Activated CD4-positive, alpha-beta T cell treated with anti-CD3 and anti-CD28 coated beads, Interleukin-2, amount 10 ng/mL, durations not matched to agents 7 days and 5 days (primary cell): ENCODE measurements at regions not wholly inside any gene's neighbourhood (a gene's known extent, or its start where the extent isn't known, plus 50 kb on each side); places are given as distances from the start of the nearest gene placed in this dataset.

Experiments used
- CTCF ChIA-PET: fragments of 350-600 bp; sonication (Branson Sonifier 250); formaldehyde crosslinking; loops from one replicate; lab custom pipeline; 2021; ENCODE audit warnings: antibody characterized with exemption; lab: Charles Lee
- POLR2A ChIA-PET: fragments of 350-600 bp; sonication (Branson Sonifier 250); formaldehyde crosslinking; loops from one replicate; lab custom pipeline; 2021; ENCODE audit warnings: antibody characterized with exemption; lab: Charles Lee
- DNase-seq: peaks from one replicate; pipeline ENCODE4 v3.0.0-alpha.2; 2020
- H3K27ac Mint-ChIP-seq: one replicate; pipeline ENCODE4 v1.8.0; 2021; ENCODE audit warnings: mild to moderate bottlenecking, moderate library complexity, mixed read lengths
- H3K27me3 Mint-ChIP-seq: one replicate; pipeline ENCODE4 v1.8.0; 2021; ENCODE audit warnings: mixed read lengths
- H3K36me3 Mint-ChIP-seq: one replicate; pipeline ENCODE4 v1.8.0; 2021; ENCODE audit warnings: low read depth, mixed read lengths
- H3K4me1 Mint-ChIP-seq: one replicate; pipeline ENCODE4 v1.8.0; 2021; ENCODE audit warnings: mixed read lengths
- H3K4me3 Mint-ChIP-seq: one replicate; pipeline ENCODE4 v1.8.0; 2021; ENCODE audit warnings: mild to moderate bottlenecking, moderate library complexity, mixed read lengths
- H3K9me3 Mint-ChIP-seq: one replicate; pipeline ENCODE4 v1.8.0; 2021; ENCODE audit warnings: mixed read lengths

DNA sequence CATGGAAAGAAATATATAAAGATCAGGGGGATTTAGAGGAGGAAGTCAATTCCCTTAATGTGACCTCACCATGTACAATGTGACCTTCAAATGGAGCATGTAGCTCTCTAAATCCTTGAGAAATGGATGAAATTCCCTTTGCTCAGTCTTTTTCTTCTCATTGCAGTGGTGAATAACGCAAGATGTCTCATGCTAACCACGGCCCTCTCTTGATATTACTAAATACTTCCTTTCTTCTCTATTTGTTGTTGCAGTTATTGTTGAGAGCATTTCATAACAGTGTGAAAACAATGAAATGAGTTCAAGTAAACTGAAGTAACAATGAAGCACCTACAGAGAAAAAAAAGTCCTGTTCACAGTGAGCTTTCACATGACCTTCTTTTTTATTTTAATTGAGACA lies 55.6 kb downstream of the ZNF281 start:
- ChIA-PET POLR2A (no interaction called here), CTCF (interaction anchor here (2.0 kb wide), 1 partner anchor 11 kb away, joined by 5 read pairs; no protein-coding TSS in a partner anchor)
- H3K27me3 Mint-ChIP-seq: no peaks in the 10 kb centered on the region
- H3K27ac Mint-ChIP-seq: peak overlapping the region; percentile 64
- H3K9me3 Mint-ChIP-seq: no peaks in the 10 kb centered on the region
- H3K4me1 Mint-ChIP-seq: peaks cover 42% of the 10 kb centered on the region
- DNase-seq: peak; percentile 18
- H3K36me3 Mint-ChIP-seq: peaks cover 2% of the 10 kb centered on the region
- H3K4me3 Mint-ChIP-seq: no peak overlapping the region

DNA sequence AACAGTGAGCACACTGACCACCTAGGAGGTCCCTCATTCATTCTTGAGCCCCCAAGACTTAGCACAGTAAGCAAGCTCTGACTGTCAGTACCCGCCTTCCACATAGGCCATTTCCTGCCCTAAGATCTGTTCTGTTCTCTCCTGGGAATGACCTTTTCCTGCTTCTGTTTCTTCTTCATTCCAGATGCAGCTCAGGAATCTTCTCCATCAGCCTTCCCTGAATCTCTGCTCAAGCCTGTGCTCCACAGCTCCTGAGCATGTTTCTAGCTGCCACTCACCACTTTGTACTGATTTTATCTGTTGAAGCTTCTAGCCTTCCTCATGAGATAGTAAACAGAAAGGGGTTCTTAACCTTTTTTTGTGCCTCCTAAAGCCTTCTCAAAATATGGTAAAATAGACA lies 56.6 kb downstream of the ZNF281 start:
- Mint-ChIP-seq H3K27ac (peak overlapping the region; percentile 47), H3K4me3 (no peak overlapping the region), H3K27me3 (no peaks in the 10 kb centered on the region), H3K36me3 (peaks cover 2% of the 10 kb centered on the region), H3K9me3 (no peaks in the 10 kb centered on the region), H3K4me1 (peaks cover 42% of the 10 kb centered on the region)
- ChIA-PET POLR2A (no interaction called here), CTCF (interaction anchor here (0.7 kb wide), 1 partner anchor 226 kb away, joined by 4 read pairs; no protein-coding TSS in a partner anchor)
- no peak for DNase-seq

DNA sequence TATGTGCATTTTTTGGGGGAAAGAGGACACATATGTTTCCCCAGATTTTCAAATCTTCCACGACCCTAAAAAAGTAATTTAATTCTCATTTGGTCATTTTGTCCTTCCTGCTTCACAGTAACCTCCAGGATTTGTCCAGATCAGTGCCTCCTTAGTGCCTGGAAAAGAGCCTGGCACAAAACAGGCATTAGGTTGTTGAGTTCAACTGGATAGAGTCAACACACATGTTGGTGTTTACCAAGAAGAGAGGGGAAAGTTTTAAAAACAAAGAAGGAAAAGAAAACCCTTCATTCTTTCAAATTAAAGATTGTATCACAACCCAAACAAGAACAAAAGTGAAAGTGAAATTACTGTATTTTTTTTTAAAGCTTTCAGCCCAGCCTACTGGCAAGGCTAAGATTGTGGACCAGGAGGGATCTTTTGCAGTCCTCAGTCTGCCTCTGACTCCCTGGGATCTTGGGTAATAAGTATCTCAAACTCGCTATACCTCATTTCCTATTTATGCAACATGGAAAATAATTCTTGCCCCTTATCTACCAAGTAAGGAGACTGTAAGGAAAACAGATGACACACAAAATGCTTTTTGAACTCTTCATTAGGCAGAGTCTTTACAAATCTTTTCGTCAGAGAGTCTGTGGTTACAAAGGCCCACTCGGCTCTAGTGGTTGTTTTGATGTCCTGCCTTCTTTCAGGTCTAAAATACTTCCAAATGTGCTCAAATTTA lies 57.8 kb downstream of the ZNF281 start:
- peaks cover 42% of the 10 kb centered on the region for H3K4me1 Mint-ChIP-seq
- CTCF ChIA-PET: no interaction called here

DNA sequence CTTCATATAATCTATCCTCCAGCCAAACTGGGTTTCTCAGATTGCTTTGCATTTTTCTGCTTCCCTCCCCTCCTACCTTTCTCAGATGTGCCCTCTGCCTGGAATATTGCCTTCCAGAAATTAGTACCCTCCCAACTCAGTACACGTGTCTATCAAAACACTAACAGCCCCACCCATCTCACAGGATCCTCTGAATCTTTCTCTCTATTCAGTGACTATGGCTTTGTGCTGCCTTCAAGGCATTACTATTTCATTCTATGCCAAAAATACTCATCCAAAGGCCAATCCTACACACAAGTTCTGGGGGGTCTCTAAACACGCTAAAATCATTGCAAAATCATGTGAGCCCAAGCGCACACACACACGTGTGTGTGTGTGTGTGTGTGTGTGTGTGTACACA lies 58.4 kb downstream of the ZNF281 start:
- Mint-ChIP-seq H3K9me3 (no peaks in the 10 kb centered on the region), H3K4me3 (no peak overlapping the region), H3K27ac (peak overlapping the region; percentile 91), H3K36me3 (peaks cover 2% of the 10 kb centered on the region), H3K27me3 (no peaks in the 10 kb centered on the region), H3K4me1 (peaks cover 42% of the 10 kb centered on the region)
- CTCF ChIA-PET: no interaction called here
- no peak for DNase-seq
- POLR2A ChIA-PET: no interaction called here

More for the DNA sequence above, 57.8 kb downstream of the ZNF281 start:
- no peaks in the 10 kb centered on the region for H3K9me3 Mint-ChIP-seq
- H3K27ac Mint-ChIP-seq: peak overlapping the region; percentile 91
- POLR2A ChIA-PET: no interaction called here
- H3K4me3 Mint-ChIP-seq: peak overlapping the region; percentile 54
- no peaks in the 10 kb centered on the region for H3K27me3 Mint-ChIP-seq
- peaks cover 2% of the 10 kb centered on the region for H3K36me3 Mint-ChIP-seq
- peak; percentile 41 for DNase-seq

DNA sequence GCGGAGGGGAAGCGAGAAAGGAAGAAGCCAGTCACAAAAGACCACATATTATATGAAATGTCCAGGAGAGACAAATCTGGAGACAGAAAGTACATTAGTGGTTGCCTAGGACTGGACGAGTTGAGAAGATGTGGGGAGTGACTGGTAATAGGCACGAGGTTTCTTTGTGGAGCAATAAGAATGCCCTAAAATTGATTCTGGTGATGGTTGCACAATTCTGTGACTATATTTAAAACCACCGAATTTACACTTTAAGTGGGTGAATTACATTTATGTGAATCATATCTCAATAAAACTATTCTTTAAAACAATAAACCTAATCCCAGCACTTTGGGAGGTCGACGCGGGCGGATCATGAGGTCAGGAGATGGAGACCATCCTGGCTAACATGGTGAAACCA lies 63.1 kb downstream of the ZNF281 start:
- no peaks in the 10 kb centered on the region for H3K36me3 Mint-ChIP-seq
- ChIA-PET POLR2A (no interaction called here), CTCF (interaction anchor here (0.6 kb wide), 2 partner anchors 631 to 1890 kb away, joined by 3 to 4 read pairs; no protein-coding TSS in a partner anchor)
- H3K9me3 Mint-ChIP-seq: no peaks in the 10 kb centered on the region
- no peak overlapping the region for H3K27ac Mint-ChIP-seq
- H3K4me3 Mint-ChIP-seq: no peak overlapping the region
- no peaks in the 10 kb centered on the region for H3K27me3 Mint-ChIP-seq
- no peak for DNase-seq
- peaks cover 14% of the 10 kb centered on the region for H3K4me1 Mint-ChIP-seq

DNA sequence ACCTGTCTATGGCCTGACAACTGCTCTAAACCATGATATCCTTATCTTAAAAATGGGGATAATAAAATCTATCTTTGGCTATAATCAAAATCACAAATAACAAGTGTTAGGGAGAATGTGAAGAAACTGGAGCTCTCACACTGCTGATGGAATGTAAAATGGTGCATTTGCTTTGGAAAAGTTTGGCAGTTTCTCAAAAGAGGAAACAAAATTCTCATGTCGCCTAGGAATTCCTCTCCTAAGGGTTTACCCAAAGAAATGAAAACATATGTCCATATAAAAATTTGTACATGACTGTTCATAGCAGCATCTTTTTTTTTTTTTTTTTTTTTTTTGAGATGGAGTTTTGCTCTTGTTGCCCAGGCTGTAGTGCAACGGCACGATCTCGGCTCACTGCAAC lies 64.3 kb downstream of the ZNF281 start:
- no peak overlapping the region for H3K4me3 Mint-ChIP-seq
- H3K4me1 Mint-ChIP-seq: peaks cover 11% of the 10 kb centered on the region
- H3K36me3 Mint-ChIP-seq: no peaks in the 10 kb centered on the region
- H3K27me3 Mint-ChIP-seq: no peaks in the 10 kb centered on the region
- H3K27ac Mint-ChIP-seq: no peak overlapping the region
- ChIA-PET CTCF (no interaction called here), POLR2A (no interaction called here)
- DNase-seq: no peak
- no peaks in the 10 kb centered on the region for H3K9me3 Mint-ChIP-seq

DNA sequence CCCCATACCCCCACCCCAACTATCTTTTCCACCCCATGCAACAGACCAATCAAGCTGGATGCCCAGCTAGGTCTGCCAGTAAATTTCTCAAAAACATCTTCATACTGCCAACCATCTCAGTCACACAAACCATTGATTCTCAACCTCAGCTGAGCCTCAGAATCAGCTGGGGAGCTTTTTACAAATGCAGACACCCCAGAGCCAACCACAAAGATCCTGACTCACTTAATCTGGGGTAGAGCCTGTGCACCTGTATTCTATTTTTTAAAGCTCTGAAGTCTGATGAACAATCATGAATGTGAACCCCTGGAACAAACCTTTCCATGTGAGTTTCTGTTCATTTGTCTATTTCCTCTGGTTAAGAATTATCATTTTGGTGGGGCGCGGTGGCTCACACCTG lies 66.0 kb downstream of the ZNF281 start:
- no peak overlapping the region for H3K4me3 Mint-ChIP-seq
- H3K27ac Mint-ChIP-seq: no peak overlapping the region
- ChIA-PET CTCF (interaction anchor here (0.6 to 1.1 kb wide), 3 partner anchors 14 to 98 kb away, joined by 3 read pairs; no protein-coding TSS in a partner anchor), POLR2A (no interaction called here)
- H3K4me1 Mint-ChIP-seq: peaks cover 11% of the 10 kb centered on the region
- DNase-seq: no peak
- no peaks in the 10 kb centered on the region for H3K9me3 Mint-ChIP-seq
- no peaks in the 10 kb centered on the region for H3K27me3 Mint-ChIP-seq
- H3K36me3 Mint-ChIP-seq: no peaks in the 10 kb centered on the region

DNA sequence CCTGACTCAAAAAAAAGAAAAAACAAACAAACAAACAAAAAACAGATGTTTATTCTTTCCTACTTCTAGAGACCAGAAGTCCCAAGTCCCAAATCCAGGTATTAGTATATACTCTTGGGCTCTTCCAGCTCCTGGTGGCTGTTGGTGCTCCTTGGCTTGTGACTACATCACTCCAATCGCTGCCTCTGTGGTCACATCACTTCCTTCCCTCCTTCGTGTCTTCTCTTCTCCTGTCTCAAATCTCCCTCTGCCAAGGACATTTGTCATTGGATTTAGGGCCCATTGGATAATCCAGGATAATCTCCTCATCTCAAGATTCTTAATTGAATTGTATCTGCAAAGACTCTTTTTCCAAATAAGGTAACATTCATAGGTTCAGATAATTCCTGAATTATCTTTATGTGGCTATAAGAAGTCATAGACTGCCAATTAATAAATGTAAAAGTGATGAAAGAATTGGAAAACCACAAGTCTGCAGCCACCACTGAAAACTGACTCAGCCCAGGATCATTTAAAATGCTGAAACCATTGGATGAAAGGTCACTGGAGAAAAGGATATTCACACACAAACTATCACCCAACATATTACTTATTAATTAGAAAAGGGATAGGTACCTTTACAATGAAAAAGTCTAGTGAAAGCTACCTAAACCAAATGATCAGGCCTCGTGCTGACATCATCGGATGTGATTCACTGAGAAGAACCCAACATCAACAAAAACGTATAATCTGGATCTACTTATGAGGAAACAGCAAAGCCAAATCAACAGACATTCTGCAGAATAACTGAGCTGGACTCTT lies 67.1 kb downstream of the ZNF281 start:
- H3K27ac Mint-ChIP-seq: no peak overlapping the region
- H3K9me3 Mint-ChIP-seq: no peaks in the 10 kb centered on the region
- H3K4me3 Mint-ChIP-seq: no peak overlapping the region
- H3K4me1 Mint-ChIP-seq: peaks cover 21% of the 10 kb centered on the region
- POLR2A ChIA-PET: no interaction called here
- H3K27me3 Mint-ChIP-seq: no peaks in the 10 kb centered on the region
- CTCF ChIA-PET: interaction anchor here (0.8 kb wide), 1 partner anchor 13 kb away, joined by 3 read pairs; no protein-coding TSS in a partner anchor
- H3K36me3 Mint-ChIP-seq: no peaks in the 10 kb centered on the region
- no peak for DNase-seq

DNA sequence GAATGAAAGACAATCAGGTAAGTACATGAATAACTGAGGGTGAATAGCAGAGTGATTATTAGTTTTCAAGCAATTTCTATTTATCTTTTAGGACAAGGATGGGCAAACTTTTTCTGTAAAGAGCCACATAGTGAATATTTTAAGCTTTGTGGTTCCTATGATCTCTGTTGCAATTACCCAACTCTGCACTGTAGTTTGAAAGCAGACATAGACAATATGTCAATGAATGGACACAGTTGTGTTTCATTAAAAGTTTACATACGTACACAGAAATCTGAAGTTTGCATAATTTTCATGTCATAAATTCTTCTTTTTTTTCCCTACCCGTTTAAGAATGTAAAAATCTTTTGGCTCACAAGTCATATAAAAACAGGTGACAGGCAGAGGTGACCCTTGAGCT lies 71.4 kb downstream of the ZNF281 start:
- POLR2A ChIA-PET: no interaction called here
- H3K4me1 Mint-ChIP-seq: peaks cover 30% of the 10 kb centered on the region
- no peak for DNase-seq
- no peaks in the 10 kb centered on the region for H3K27me3 Mint-ChIP-seq
- no peak overlapping the region for H3K27ac Mint-ChIP-seq
- no peak overlapping the region for H3K4me3 Mint-ChIP-seq
- CTCF ChIA-PET: no interaction called here
- H3K36me3 Mint-ChIP-seq: no peaks in the 10 kb centered on the region
- no peaks in the 10 kb centered on the region for H3K9me3 Mint-ChIP-seq

DNA sequence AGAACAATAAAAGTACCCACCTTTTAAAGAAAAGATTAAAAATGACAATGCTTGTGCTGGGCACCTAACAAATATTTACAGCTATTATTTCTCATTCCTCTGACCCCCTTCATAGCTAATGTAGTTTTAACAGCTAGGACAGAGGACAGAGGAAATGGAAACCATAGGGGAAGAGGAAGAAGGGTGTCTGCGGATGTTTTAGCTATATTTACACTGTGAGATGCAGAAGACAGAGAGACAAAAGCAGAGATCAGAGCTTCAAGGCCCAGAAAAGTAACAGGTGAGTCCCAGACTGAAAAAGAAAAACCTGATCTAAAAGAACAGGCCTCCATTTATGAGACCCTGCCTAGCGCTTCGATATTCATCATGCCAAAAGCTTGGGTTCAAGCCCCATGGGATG lies 72.0 kb downstream of the ZNF281 start:
- peaks cover 30% of the 10 kb centered on the region for H3K4me1 Mint-ChIP-seq
- ChIA-PET CTCF (interaction anchor here (0.7 kb wide), 1 partner anchor 36 kb away, joined by 3 read pairs; no protein-coding TSS in a partner anchor), POLR2A (no interaction called here)
- DNase-seq: no peak
- no peak overlapping the region for H3K27ac Mint-ChIP-seq
- H3K9me3 Mint-ChIP-seq: no peaks in the 10 kb centered on the region
- H3K4me3 Mint-ChIP-seq: no peak overlapping the region
- H3K27me3 Mint-ChIP-seq: no peaks in the 10 kb centered on the region
- H3K36me3 Mint-ChIP-seq: no peaks in the 10 kb centered on the region

DNA sequence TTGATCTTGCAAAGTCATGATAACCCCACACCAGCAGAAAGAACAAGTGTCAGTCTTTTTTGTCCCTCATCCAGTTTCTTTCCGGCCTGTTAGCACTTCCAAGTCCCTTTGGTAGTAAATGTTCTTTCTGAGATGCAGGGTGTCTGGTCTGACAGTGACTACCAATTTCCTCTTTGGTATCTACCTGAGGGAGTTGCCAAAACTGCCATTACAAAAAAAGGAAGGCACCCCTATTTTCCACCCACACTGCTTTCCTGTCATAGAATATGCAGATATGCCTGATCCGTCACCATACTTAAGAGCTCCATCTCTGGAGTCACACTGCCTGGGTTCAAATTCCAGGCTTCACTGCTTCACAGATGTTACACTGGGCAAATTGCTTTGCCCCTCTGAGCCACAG lies 72.4 kb downstream of the ZNF281 start:
- CTCF ChIA-PET: interaction anchor here (0.7 kb wide), 1 partner anchor 36 kb away, joined by 3 read pairs; no protein-coding TSS in a partner anchor
- Mint-ChIP-seq H3K36me3 (no peaks in the 10 kb centered on the region), H3K27ac (no peak overlapping the region), H3K4me1 (peaks cover 26% of the 10 kb centered on the region), H3K9me3 (no peaks in the 10 kb centered on the region), H3K4me3 (no peak overlapping the region), H3K27me3 (no peaks in the 10 kb centered on the region)
- no peak for DNase-seq
- POLR2A ChIA-PET: no interaction called here

DNA sequence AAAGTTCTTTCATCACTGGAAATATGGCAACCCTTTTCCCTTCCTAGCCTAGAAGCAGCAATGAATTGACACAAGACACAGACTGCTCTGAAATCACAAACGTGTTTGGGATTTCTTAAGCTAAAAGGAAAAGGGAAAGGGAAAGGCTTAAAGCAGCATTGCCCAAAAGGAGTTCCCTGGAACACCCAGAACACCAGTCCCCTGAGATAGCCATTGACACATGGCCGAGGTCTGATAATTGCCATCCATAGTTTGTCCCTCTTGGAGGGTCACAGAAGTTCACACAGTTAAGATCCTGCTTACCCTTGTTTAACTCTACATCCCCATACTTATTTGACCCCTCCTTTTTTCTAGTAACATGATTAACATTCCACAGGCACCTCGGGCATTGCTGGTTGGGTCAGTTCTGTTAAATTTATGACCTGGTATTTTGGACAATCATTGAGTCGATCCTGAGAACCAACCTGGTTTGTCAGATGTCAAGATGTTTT lies 72.9 kb downstream of the ZNF281 start:
- POLR2A ChIA-PET: no interaction called here
- peaks cover 26% of the 10 kb centered on the region for H3K4me1 Mint-ChIP-seq
- CTCF ChIA-PET: no interaction called here
- H3K27me3 Mint-ChIP-seq: no peaks in the 10 kb centered on the region
- H3K27ac Mint-ChIP-seq: no peak overlapping the region
- DNase-seq: no peak
- H3K9me3 Mint-ChIP-seq: no peaks in the 10 kb centered on the region
- H3K36me3 Mint-ChIP-seq: no peaks in the 10 kb centered on the region
- no peak overlapping the region for H3K4me3 Mint-ChIP-seq
